Bronchial epithelial cell (primary cell): ENCODE measurements at regions not wholly inside any gene's neighbourhood (a gene's known extent, or its start where the extent isn't known, plus 50 kb on each side); places are given as distances from the start of the nearest gene placed in this dataset.

Experiments used
- DNase-seq: peaks from one replicate; pipeline ENCODE4 v3.0.0-alpha.2; 2010; ENCODE audit warnings: low read depth
- FAIRE-seq: peaks from 2 replicates; lab custom pipeline; 2011; peaks lifted over from hg19 to GRCh38; lab: Jason Lieb, UNC
- H3K27me3 ChIP-seq: 2 replicates; pipeline ENCODE4 v1.5.1; 2011; ENCODE audit warnings: low read length; ENCODE audit not compliant: control insufficient read depth, insufficient read depth
- H3K36me3 ChIP-seq: 2 replicates; pipeline ENCODE4 v1.5.1; 2011; ENCODE audit warnings: low read length; ENCODE audit not compliant: control insufficient read depth, insufficient read depth
- H3K4me3 ChIP-seq: 2 replicates; pipeline ENCODE4 v1.5.1; 2011; ENCODE audit warnings: mild to moderate bottlenecking, low read depth, low read length, control low read depth
- TF ChIP-seq, protein P1 (sequence below): IDR thresholded peaks from 2 replicates; pipeline ENCODE4 v1.5.1; 2011; ENCODE audit warnings: mild to moderate bottlenecking, moderate library complexity, low read length, control low read depth, inconsistent platforms; ENCODE audit not compliant: insufficient read depth, severe bottlenecking

GRCh38 chr1:87759421-87760087 lies 430.9 kb downstream of the LMO4 start:
- FAIRE-seq (no peak), DNase-seq (no peak)
- Histone ChIP-seq H3K4me3 (no peak overlapping the region), H3K27me3 (no peaks in the 10 kb centered on the region), H3K36me3 (no peaks in the 10 kb centered on the region)
- TF ChIP-seq, protein P1, sequence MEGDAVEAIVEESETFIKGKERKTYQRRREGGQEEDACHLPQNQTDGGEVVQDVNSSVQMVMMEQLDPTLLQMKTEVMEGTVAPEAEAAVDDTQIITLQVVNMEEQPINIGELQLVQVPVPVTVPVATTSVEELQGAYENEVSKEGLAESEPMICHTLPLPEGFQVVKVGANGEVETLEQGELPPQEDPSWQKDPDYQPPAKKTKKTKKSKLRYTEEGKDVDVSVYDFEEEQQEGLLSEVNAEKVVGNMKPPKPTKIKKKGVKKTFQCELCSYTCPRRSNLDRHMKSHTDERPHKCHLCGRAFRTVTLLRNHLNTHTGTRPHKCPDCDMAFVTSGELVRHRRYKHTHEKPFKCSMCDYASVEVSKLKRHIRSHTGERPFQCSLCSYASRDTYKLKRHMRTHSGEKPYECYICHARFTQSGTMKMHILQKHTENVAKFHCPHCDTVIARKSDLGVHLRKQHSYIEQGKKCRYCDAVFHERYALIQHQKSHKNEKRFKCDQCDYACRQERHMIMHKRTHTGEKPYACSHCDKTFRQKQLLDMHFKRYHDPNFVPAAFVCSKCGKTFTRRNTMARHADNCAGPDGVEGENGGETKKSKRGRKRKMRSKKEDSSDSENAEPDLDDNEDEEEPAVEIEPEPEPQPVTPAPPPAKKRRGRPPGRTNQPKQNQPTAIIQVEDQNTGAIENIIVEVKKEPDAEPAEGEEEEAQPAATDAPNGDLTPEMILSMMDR, result no peak

- H3K4me3 ChIP-seq, result no peak overlapping the region
- FAIRE-seq, result no peak
- H3K36me3 ChIP-seq, result no peaks in the 10 kb centered on the region
- TF ChIP-seq, protein P1, result no peak
- H3K27me3 ChIP-seq, result no peaks in the 10 kb centered on the region
- no peak for DNase-seq
Measured at GRCh38 chr1:87760155-87760554, 431.5 kb downstream of the LMO4 start.

DNA sequence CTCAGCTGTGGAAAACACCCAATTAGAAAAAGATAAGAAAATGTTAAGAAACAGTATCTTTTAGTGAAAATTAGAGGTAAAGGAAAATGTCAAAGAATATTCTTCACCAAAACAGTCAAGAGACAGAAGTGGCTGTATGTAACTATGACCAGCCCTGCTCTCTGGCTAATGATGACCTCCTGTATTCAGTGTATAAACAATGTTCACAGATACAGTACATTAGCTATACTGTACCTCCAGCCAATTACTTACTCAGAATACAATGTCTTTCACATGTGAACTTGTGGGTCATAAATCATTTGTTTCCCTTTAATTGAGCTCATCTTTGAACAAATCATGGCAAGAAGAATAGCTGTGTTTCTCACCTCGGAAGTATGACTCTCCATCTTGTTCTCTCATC lies 432.0 kb downstream of the LMO4 start:
- H3K36me3 ChIP-seq, result no peaks in the 10 kb centered on the region
- DNase-seq (no peak), FAIRE-seq (no peak)
- H3K4me3 ChIP-seq, result no peak overlapping the region
- H3K27me3 ChIP-seq, result no peaks in the 10 kb centered on the region
- TF ChIP-seq, protein P1, result no peak

DNA sequence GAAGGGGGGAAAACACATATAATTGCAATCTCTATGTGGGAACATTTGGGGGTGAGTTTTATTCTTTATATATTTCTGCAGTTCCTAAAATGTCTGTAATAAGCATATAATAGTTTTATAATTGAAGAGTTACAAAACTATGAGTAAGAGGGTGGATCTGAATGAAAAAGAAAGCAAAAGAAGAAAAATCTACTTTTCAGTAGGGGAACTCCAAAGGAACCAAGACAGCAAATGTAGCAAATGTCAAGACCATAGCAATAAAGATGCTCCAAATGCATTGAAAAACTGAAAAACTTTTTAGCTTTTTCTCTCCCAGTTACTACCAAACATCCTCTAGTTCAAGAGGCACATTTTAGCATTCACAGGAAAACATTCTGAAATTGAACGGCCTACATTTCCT lies 434.8 kb downstream of the LMO4 start:
- TF ChIP-seq, protein P1, result no peak
- no peak for FAIRE-seq
- no peaks in the 10 kb centered on the region for H3K27me3 ChIP-seq
- no peak overlapping the region for H3K4me3 ChIP-seq
- DNase-seq, result no peak
- H3K36me3 ChIP-seq, result no peaks in the 10 kb centered on the region

DNA sequence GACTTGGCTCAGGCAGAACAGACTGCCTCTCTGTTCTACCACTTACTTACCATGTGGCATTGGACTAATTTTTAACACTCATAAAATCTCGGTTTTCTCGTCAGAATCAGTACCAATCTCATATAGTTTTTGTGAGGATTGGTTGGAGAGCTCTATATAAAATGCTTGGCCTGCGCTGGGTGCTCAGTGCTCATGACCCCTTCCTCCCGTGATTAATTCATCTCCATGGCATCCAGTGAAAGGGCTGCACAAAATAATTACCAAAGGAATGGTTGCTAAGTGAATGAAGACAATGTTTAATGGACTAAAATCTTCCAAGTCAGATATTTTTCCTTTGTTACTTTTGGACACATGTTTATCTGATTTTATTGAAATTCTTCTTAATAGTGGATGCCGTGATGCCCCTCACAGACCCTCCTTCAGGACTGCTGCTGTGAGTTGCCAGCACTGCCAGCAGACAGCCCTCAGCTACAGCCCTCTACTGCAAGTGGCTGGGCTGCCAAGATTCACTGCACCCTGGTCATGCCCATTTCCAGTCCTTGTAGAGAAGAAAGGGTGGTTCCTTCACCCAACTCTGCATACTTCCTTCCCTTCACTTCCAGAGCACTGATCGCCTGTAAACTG lies 436.5 kb downstream of the LMO4 start:
- DNase-seq (no peak), FAIRE-seq (no peak)
- TF ChIP-seq, protein P1, result no peak
- no peaks in the 10 kb centered on the region for H3K36me3 ChIP-seq
- no peak overlapping the region for H3K4me3 ChIP-seq
- no peaks in the 10 kb centered on the region for H3K27me3 ChIP-seq
